Keratinocyte (primary cell): ENCODE measurements at regions not wholly inside any gene's neighbourhood (a gene's known extent, or its start where the extent isn't known, plus 50 kb on each side); places are given as distances from the start of the nearest gene placed in this dataset.

ENCODE experiments used
- DNase-seq: peaks from one replicate; pipeline ENCODE4 v3.0.0-alpha.2; 2011; ENCODE audit warnings: low read depth, missing footprints, low spot score
- FAIRE-seq: peaks from 2 replicates; lab custom pipeline; 2011; peaks lifted over from hg19 to GRCh38; lab: Jason Lieb, UNC
- H2AFZ ChIP-seq: 2 replicates; pipeline ENCODE4 v1.6.0; 2012; ENCODE audit warnings: low read length, control low read depth, inconsistent platforms; ENCODE audit not compliant: control insufficient read depth
- H3K27ac ChIP-seq: 2 replicates; pipeline ENCODE4 v1.5.1; 2011; ENCODE audit warnings: low read length; ENCODE audit not compliant: control insufficient read depth, insufficient read depth
- H3K27me3 ChIP-seq: 3 replicates; pipeline ENCODE4 v1.6.0; 2011; ENCODE audit warnings: low read length; ENCODE audit not compliant: control insufficient read depth, insufficient read depth; ENCODE audit errors: extremely low read depth
- H3K36me3 ChIP-seq, 2 experiments: 2 replicates in 1 of 2; 3 replicates in 1 of 2; pipeline ENCODE4 v1.5.1; 2011; ENCODE audit warnings: low read length in 2 of 2, mild to moderate bottlenecking in 1 of 2; ENCODE audit not compliant: control insufficient read depth in 2 of 2, insufficient read depth in 2 of 2; ENCODE audit errors: extremely low read depth in 1 of 2
- H3K4me1 ChIP-seq: 3 replicates; pipeline ENCODE4 v1.5.1; 2011; ENCODE audit warnings: low read length; ENCODE audit not compliant: control insufficient read depth, insufficient read depth; ENCODE audit errors: extremely low read depth
- H3K4me2 ChIP-seq: 3 replicates; pipeline ENCODE4 v1.6.0; 2011; ENCODE audit warnings: low read depth, low read length; ENCODE audit not compliant: control insufficient read depth, insufficient read depth; ENCODE audit errors: extremely low read depth
- H3K4me3 ChIP-seq, 3 experiments: fragments of 200-600 bp in 1 of 3; sonication (generic) in 1 of 3; 2 replicates in 2 of 3; 3 replicates in 1 of 3; pipeline ENCODE4 v1.5.1; 2011 to 2016; ENCODE audit warnings: low read length in 3 of 3, mild to moderate bottlenecking in 3 of 3, control low read depth in 2 of 3, inconsistent platforms in 1 of 3, low read depth in 1 of 3, mixed read lengths in 1 of 3, mixed run types in 1 of 3, moderate library complexity in 1 of 3; ENCODE audit not compliant: control insufficient read depth in 2 of 3, insufficient read depth in 2 of 3; ENCODE audit errors: extremely low read depth in 1 of 3
- H3K79me2 ChIP-seq: 2 replicates; pipeline ENCODE4 v1.6.0; 2012; ENCODE audit warnings: low read length; ENCODE audit not compliant: control insufficient read depth, insufficient read depth
- H3K9ac ChIP-seq: 3 replicates; pipeline ENCODE4 v1.6.0; 2011; ENCODE audit warnings: low read length; ENCODE audit not compliant: control insufficient read depth, insufficient read depth; ENCODE audit errors: extremely low read depth
- H3K9me1 ChIP-seq: 3 replicates; pipeline ENCODE4 v1.6.0; 2011; ENCODE audit warnings: low read length; ENCODE audit not compliant: control insufficient read depth, insufficient read depth; ENCODE audit errors: extremely low read depth
- H3K9me3 ChIP-seq: 2 replicates; pipeline ENCODE4 v1.5.1; 2012; ENCODE audit warnings: low read depth, low read length; ENCODE audit not compliant: control insufficient read depth
- H4K20me1 ChIP-seq: 3 replicates; pipeline ENCODE4 v1.6.0; 2011; ENCODE audit warnings: low read length; ENCODE audit not compliant: control insufficient read depth, insufficient read depth; ENCODE audit errors: extremely low read depth
- EZH2 ChIP-seq: IDR thresholded peaks from one replicate; pipeline ENCODE4 v1.6.1; 2012; ENCODE audit warnings: inconsistent platforms, mild to moderate bottlenecking, low read length, moderate library complexity
- dilution Hi-C: fragments of 300-500 bp; cut with MboI; formaldehyde crosslinking; loops from one replicate; pipeline ENCODE4 v1.7.0; 2020; ENCODE audit warnings: low sequenced_read_pairs; ENCODE audit not compliant: extremely low pct_ligation_motif_present
- TF ChIP-seq, protein P1 (sequence below), 3 experiments: IDR thresholded peaks in 1 of 3; conservative IDR thresholded peaks in 1 of 3; optimal IDR thresholded peaks in 1 of 3; 2 replicates in 2 of 3; 3 replicates in 1 of 3; pipeline versions ENCODE3 to v1.5.1; 2011; ENCODE audit warnings: low read length in 3 of 3, mild to moderate bottlenecking in 3 of 3, moderate library complexity in 2 of 3, control low read depth in 1 of 3, inconsistent platforms in 1 of 3; ENCODE audit not compliant: insufficient read depth in 2 of 3; ENCODE audit errors: extremely low read depth in 1 of 3

DNA sequence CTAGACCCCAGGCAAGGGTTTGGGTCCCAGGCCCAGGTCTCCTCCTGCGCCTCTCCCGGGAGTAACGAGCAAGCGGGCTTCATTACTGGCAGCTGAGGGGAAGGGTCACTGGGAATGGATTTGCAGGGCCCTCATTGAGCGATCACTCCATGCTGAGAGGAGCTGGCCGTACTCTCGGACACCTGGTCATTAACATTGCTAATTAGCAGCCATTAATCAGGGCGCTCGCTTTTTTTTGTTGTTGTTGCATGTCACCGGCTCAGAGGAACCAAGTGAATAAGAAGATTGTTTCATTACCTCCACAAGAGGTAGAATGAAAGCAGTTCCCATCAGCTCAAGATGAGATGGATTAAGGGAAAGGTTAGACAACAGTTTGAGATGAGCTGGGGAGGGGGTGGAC, 293.0 kb upstream of the ATP11B start:
- no peaks in the 10 kb centered on the region for H3K9me1 ChIP-seq
- no peak overlapping the region for H3K9ac ChIP-seq
- H3K4me2 ChIP-seq = no peak overlapping the region
- no peaks in the 10 kb centered on the region for H3K79me2 ChIP-seq
- no peak for FAIRE-seq
- H3K36me3 ChIP-seq = no peaks in the 10 kb centered on the region
- no peaks in the 10 kb centered on the region for H3K4me1 ChIP-seq
- no peaks in the 10 kb centered on the region for H3K27me3 ChIP-seq
- H4K20me1 ChIP-seq = no peaks in the 10 kb centered on the region
- no peak overlapping the region for H3K4me3 ChIP-seq
- TF ChIP-seq, protein P1, sequence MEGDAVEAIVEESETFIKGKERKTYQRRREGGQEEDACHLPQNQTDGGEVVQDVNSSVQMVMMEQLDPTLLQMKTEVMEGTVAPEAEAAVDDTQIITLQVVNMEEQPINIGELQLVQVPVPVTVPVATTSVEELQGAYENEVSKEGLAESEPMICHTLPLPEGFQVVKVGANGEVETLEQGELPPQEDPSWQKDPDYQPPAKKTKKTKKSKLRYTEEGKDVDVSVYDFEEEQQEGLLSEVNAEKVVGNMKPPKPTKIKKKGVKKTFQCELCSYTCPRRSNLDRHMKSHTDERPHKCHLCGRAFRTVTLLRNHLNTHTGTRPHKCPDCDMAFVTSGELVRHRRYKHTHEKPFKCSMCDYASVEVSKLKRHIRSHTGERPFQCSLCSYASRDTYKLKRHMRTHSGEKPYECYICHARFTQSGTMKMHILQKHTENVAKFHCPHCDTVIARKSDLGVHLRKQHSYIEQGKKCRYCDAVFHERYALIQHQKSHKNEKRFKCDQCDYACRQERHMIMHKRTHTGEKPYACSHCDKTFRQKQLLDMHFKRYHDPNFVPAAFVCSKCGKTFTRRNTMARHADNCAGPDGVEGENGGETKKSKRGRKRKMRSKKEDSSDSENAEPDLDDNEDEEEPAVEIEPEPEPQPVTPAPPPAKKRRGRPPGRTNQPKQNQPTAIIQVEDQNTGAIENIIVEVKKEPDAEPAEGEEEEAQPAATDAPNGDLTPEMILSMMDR (optimal IDR thresholded peaks at IDR 0.05 in 1 of 3, IDR thresholded peaks at IDR 0.05 in 1 of 3, conservative IDR thresholded peaks at IDR 0.05 in 1 of 3; ENCODE audit: extremely low read depth in 1 of 3, insufficient read depth in 2 of 3, low read length in 3 of 3) = no peak
- TF ChIP-seq EZH2 = no peak
- H3K9me3 ChIP-seq = no peaks in the 10 kb centered on the region
- no peak overlapping the region for H2AFZ ChIP-seq
- DNase-seq = no peak
- dilution Hi-C loops = no loop called here
- no peak overlapping the region for H3K27ac ChIP-seq

DNA sequence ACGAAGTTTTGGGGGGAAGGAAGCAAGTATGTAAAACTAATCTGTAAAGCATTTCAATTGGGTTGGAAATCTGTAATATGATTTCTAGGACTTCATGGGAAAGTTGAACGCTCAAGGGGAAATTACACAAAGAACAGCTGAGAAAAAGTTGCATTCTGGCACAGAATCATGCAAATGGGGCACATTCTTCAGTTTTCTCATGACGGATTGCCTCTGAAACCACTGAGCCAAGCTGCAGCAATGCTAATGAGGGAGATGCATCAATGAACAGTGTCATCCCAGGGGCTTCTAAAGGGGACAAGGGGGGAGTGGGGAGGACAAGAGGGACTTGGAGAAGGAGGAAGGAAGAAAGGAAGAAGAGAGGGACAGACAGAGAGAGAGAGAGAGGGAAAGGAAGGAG, 291.4 kb upstream of the ATP11B start:
- FAIRE-seq = peak; percentile 32

More for the DNA sequence above, 291.4 kb upstream of the ATP11B start:
- Histone ChIP-seq H3K9me3 (no peaks in the 10 kb centered on the region), H3K4me2 (no peak overlapping the region), H2AFZ (peak overlapping the region; percentile 37), H3K4me3 (no peak overlapping the region), H3K27me3 (no peaks in the 10 kb centered on the region), H3K27ac (no peak overlapping the region), H3K79me2 (no peaks in the 10 kb centered on the region), H4K20me1 (no peaks in the 10 kb centered on the region), H3K9me1 (no peaks in the 10 kb centered on the region), H3K36me3 (no peaks in the 10 kb centered on the region), H3K9ac (no peak overlapping the region), H3K4me1 (no peaks in the 10 kb centered on the region)
- DNase-seq = no peak
- dilution Hi-C loops = no loop called here
- TF ChIP-seq, protein P1 (optimal IDR thresholded peaks at IDR 0.05 in 1 of 3, IDR thresholded peaks at IDR 0.05 in 1 of 3, conservative IDR thresholded peaks at IDR 0.05 in 1 of 3; ENCODE audit: extremely low read depth in 1 of 3, insufficient read depth in 2 of 3, low read length in 3 of 3) = no peak
- no peak for TF ChIP-seq EZH2
